A549 (cell line): ENCODE measurements at regions not wholly inside any gene's neighbourhood (a gene's known extent, or its start where the extent isn't known, plus 50 kb on each side); places are given as distances from the start of the nearest gene placed in this dataset.

Source experiments
- HDAC2 ChIP-seq: fragments of 200-600 bp; sonication (generic); IDR thresholded peaks from 2 replicates; pipeline ENCODE4 v1.6.1; 2016
- PHF8 ChIP-seq: fragments of 200-600 bp; sonication (generic); IDR thresholded peaks from 2 replicates; pipeline ENCODE4 v1.6.1; 2016; ENCODE audit warnings: low read depth, mild to moderate bottlenecking, antibody characterized with exemption, moderate library complexity, borderline replicate concordance

DNA sequence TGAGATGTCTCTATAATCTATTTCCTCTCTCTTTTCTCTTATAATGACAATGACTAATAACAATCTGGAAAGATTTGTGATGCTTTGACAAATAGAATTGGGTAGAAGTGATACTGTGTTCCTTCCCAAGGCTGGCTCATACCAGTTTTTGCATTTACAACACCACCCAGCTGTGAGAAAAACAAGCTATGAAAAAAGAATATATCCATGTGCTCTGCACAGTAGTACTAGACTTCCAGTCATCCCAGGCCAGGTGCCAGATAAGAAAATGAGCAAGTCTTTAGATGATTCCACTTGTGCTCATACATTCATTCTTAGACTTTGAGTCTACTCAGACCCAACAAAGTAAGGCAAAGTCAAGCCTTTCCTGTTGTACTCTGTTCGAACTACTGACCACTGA, 350.2 kb upstream of the POU1F1 start:
- no peak for TF ChIP-seq PHF8
- TF ChIP-seq HDAC2: no peak
